GM21390 (cell line): ENCODE measurements at regions not wholly inside any gene's neighbourhood (a gene's known extent, or its start where the extent isn't known, plus 50 kb on each side); places are given as distances from the start of the nearest gene placed in this dataset.

Source experiments
- ATAC-seq: cut with Tn5 transposase; IDR thresholded peaks from one replicate; pipeline ENCODE4 v1.9.1; 2021; ENCODE audit not compliant: unreplicated experiment

DNA sequence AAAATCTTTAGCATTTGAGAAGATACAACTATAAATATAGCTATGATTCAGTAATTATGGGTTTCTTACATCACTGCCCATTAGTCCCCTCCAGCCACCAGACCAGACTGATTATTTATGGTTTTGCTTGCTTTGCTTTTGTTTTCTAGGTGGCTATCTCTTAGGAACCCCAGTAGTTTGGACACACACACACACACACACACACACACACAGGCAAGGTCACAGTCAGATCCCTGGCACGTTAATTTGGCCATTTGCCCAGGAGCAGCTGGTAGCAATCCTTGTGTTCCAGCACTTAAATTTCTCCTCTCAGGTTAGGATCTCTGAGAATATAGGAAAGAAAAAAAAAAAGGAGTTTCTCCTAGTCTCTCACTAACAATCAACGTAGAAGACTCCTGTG is 90.2 kb upstream of the RESF1 start:
- no peak for ATAC-seq

DNA sequence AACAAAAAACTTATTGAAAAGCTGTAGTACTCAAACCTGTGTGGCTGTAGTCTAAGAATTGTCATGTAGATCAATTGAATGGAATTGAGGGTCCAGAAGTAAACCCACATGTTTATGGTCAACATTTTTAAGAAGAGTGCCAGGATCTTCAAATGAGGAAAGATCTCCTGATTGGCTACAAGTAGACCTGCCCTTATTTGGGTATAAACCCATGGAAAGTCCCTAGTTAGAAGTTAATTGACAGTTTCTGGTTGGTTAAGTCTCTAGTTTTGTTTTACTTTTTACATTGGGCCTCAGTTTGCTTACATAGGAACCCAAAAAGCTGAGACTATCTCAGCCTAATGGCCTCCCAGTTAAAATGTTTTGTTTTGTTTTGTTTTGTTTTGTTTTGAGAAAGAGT is 91.9 kb upstream of the RESF1 start:
- no peak for ATAC-seq

GRCh38 chr12:31866523-31866922 is 92.7 kb upstream of the RESF1 start:
- no peak for ATAC-seq

DNA sequence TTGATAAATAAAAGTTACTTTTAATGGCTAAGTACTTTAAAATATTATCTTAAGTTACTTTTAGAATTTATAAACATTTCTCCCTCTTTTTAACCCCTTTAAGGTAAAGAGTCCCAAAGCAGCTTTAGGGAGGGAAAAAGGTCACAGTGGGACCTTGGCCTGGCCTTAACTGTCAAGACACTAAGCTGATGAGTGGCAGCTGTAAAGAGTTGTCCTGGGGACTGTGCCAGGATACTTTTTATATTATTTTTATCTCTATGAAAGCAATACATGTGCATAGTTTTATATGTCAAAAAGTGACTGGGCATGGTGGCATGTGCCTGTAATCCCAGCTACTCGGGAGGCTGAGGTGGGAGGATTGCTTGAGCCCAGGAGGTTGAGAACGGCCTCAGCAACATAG is 94.2 kb upstream of the RESF1 start:
- ATAC-seq, result no peak

GRCh38 chr12:31861360-31861759 is 97.9 kb upstream of the RESF1 start:
- no peak for ATAC-seq

DNA sequence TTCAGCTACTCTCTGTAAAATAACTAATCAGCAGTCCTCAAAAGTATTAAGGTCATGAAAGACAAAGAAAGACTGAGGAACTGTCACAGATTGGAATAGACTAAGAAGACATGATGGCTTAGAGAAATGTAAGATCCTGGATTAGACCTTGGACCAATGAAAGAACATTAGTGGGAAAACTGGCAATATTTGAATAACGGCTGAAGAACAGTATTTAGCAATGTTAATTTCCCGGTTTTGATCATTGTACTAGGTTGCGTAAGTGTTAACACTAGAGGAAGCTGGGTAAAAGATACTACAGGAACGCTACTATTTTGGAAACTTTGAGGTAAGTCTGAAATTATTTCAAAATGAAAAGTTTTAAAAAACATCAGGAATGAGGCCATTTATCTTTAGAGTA is 98.8 kb upstream of the RESF1 start:
- ATAC-seq, result no peak

GRCh38 chr12:31859232-31859977 is 99.8 kb upstream of the RESF1 start:
- no peak for ATAC-seq

DNA sequence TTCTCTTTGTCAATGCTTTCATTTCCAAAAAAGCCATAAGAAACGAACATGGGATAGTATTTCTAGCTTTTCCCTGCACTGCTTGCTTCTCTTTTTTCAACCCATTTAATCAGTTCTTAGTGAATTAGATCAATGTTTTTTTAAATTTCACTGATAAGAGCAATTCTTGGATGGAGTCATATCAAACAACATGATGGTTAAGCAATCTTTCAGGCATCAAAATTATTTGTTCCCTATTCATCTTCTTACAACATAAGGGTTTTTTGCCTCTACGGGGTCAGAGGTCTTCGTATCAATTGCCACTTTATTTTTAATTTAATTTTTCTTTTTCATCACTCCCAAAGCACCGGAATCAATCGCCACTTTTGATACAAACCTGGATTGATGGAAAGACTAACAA is 103.8 kb upstream of the RESF1 start:
- no peak for ATAC-seq

DNA sequence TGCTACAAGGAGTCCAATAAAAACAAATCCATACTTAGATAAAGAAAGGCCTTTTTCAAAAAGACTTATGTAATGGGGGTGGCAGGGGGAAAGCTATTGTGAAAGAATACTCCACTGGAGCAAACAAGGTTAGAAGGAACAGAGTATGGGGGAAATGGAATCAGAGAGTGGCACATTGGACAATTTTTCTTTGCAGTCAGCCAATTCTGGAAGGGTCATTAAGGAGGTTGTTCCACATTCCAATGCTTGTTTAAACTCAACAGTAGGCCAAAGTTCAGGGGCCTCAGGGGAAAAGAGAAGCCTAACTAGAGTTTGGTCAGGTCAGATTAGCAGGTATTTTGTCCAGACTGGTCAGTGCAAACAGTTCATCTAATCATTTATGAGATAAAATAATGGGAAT is 105.2 kb upstream of the RESF1 start:
- no peak for ATAC-seq

- no peak for ATAC-seq
Measured at GRCh38 chr12:31853520-31853919, 105.7 kb upstream of the RESF1 start.

DNA sequence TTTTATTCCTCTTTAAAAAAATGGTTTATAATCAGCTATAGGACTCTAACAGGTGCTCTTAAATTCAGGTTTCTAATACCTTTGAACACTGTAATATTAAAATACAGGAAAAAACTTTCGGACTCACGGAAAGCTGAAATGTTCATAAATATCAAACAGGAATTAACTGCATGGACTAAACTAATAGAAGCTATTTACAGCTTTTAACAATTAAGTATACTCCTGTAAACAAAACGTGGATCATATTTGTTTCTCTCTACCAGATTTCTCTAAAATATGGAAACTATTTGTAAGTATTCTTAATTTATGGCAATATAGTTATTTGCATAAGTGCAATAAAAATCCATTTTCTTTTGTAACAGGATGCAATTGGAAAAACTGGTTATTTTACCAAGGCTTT is 108.9 kb upstream of the RESF1 start:
- no peak for ATAC-seq

DNA sequence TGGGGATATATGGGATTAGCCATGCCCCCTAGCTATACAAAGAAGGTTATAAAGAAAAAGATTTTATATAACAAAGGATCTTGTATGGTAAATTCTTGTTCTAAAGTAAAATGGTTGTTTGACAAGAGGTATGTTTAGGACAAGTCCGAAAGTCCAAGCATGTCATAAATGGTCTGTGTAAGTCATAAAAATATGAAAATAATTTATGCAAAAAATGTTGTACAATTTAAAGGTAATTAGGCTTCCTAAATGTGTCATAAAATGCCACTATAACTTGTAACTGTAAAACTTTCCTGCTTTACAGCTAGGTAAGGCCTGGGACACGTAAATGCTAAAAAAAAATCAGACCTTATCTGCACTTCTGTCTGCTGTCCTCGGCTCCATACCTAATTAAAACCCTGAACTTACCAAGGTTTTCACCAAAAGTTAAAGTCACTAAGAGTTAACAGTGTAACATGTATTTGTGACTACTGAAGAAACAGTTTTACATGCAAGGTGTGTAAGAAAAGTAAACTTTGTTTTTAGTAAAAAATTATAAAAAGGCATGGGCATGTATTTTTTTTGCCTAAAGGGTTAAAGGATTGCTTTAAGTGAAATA is 110.0 kb upstream of the RESF1 start:
- no peak for ATAC-seq

- no peak for ATAC-seq
Measured at GRCh38 chr12:31846405-31846804, 112.8 kb upstream of the RESF1 start.

DNA sequence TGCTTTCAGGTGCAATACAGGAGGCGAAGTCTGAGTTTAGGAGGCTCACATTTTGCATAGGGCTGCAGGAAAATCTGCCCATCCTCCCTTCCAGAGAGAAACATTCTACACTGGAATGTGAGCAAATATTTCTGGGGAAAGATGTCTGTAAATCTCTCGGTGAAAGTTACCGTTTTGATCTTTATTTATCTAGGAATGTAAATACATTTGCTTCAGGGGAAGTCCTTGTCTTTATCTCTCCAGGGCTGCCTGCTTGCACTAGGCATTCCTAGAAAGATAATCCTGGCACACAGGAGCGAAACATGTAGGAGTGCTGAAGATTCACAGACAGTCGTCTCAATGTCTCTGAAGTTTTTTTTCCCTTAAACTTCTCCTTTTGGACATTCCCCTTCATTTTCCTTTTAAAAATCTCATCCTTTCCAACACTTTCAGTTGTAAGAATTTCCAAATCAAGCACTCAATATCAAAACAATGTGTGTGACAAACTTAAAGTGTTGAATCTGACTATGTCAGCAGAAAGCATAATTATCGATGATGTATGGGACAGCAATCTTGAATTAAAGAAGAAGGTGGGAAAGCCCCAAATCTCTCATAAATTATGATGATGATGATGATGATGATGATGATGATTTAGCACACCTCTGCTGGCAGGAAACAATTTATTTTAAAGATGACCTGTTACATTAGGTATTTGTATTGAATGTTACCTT is 113.4 kb upstream of the RESF1 start:
- no peak for ATAC-seq

GRCh38 chr12:31843398-31844095 is 114.7 kb upstream of the AMN1 start:
- ATAC-seq, result no peak

DNA sequence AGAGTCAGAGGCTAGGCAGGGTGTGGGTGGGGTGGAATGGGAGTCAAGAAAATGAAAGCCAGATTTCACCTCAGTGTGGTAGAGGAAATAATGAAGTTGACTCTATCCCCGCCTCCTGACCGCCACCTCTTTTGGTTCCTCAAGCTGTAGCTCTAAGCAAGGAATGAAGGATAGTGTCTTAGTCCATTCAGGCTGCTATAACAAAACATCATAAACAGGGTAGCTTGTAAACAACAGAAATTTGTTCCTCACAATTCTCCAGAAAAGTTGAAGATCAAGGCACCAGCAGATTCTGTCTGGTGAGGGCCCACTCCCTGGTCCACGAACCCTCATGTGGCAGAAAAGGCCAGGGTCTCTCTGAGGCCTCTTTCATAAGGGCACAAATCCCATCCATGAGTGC is 109.1 kb upstream of the AMN1 start:
- no peak for ATAC-seq

GRCh38 chr12:31835276-31835882 is 106.6 kb upstream of the AMN1 start:
- ATAC-seq, result no peak

DNA sequence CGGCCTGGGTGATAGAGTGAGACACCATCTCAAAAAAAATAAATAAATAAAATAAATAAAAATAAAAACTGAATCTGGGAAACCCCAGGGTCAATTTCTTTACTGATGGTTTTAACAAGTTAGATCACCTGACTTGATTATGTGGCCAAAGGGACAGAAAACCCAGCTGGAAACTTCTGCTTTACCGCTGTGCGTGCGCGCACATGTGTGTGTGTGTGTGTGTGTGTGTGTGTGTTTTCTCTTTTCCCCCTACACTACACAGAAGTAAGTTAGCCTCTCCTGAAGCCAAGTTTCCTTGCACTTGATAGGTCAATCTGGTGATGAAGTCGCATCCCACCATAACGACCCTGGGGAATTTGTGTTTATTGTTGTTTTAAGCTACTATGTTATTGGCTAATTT is 105.3 kb upstream of the AMN1 start:
- ATAC-seq, result no peak

- peak; percentile 49 for ATAC-seq
Measured at GRCh38 chr12:31832740-31833729, 104.2 kb upstream of the AMN1 start.

GRCh38 chr12:31828071-31828470 is 99.2 kb upstream of the AMN1 start:
- no peak for ATAC-seq
